Progenitor cell of endocrine pancreas (in vitro differentiated cells): ENCODE measurements at regions not wholly inside any gene's neighbourhood (a gene's known extent, or its start where the extent isn't known, plus 50 kb on each side); places are given as distances from the start of the nearest gene placed in this dataset.
"Not testable (repeated sequence)": the region's sequence is repeated elsewhere in the genome, so short reads cannot be mapped to it uniquely, and the experiment has no call there.

Experiments used
- DNase-seq: peaks from one replicate; pipeline ENCODE4 v3.0.0; 2021; ENCODE audit warnings: low spot score; ENCODE audit not compliant: unreplicated experiment
- H3K27ac Mint-ChIP-seq: 2 replicates; pipeline ENCODE4 v1.8.0; 2021; ENCODE audit warnings: mild to moderate bottlenecking, moderate library complexity, mixed read lengths
- H3K27me3 Mint-ChIP-seq: 2 replicates; pipeline ENCODE4 v1.8.0; 2021; ENCODE audit warnings: mixed read lengths
- H3K36me3 Mint-ChIP-seq: 2 replicates; pipeline ENCODE4 v1.8.0; 2022; ENCODE audit warnings: mixed read lengths; ENCODE audit not compliant: insufficient read depth
- H3K4me1 Mint-ChIP-seq: 2 replicates; pipeline ENCODE4 v1.8.0; 2021; ENCODE audit warnings: low read depth, mixed read lengths
- H3K4me3 Mint-ChIP-seq: 2 replicates; pipeline ENCODE4 v1.8.0; 2021; ENCODE audit warnings: low read depth, mild to moderate bottlenecking, moderate library complexity, mixed read lengths
- H3K9me3 Mint-ChIP-seq: 2 replicates; pipeline ENCODE4 v1.8.0; 2021; ENCODE audit warnings: low read depth, mixed read lengths
- TF ChIP-seq, protein P1 (sequence below): fragments of 200-600 bp; sonication (generic); IDR thresholded peaks from one replicate; pipeline ENCODE4 v1.5.0; 2021; ENCODE audit warnings: antibody characterized with exemption, mild to moderate bottlenecking; ENCODE audit not compliant: unreplicated experiment

DNA sequence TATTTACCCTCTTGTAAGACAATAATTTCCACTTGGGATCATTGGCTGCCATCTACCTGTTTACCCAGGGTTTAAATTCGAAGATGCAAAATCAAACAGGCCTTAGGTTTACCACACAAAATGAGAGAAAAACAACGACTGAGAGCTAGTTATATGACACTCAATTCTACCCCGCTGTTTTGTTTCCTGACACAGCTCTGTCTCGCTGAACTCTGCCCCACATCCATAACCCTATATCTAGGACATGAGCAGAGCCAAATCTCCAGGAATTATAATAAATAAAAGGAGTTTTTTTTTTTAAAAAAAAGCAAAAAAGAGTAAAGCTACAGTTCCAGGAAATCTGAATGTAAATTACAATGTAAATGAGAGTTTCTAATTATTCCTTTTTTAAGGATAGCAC is 165.4 kb upstream of the NR2F2 start:
- Mint-ChIP-seq H3K27me3 (peaks cover 3% of the 10 kb centered on the region), H3K9me3 (peaks cover 12% of the 10 kb centered on the region), H3K27ac (no peak overlapping the region), H3K4me3 (no peak overlapping the region), H3K4me1 (peaks cover 39% of the 10 kb centered on the region), H3K36me3 (peaks cover 10% of the 10 kb centered on the region)
- no peak for DNase-seq
- TF ChIP-seq, protein P1, sequence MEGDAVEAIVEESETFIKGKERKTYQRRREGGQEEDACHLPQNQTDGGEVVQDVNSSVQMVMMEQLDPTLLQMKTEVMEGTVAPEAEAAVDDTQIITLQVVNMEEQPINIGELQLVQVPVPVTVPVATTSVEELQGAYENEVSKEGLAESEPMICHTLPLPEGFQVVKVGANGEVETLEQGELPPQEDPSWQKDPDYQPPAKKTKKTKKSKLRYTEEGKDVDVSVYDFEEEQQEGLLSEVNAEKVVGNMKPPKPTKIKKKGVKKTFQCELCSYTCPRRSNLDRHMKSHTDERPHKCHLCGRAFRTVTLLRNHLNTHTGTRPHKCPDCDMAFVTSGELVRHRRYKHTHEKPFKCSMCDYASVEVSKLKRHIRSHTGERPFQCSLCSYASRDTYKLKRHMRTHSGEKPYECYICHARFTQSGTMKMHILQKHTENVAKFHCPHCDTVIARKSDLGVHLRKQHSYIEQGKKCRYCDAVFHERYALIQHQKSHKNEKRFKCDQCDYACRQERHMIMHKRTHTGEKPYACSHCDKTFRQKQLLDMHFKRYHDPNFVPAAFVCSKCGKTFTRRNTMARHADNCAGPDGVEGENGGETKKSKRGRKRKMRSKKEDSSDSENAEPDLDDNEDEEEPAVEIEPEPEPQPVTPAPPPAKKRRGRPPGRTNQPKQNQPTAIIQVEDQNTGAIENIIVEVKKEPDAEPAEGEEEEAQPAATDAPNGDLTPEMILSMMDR, result no peak

DNA sequence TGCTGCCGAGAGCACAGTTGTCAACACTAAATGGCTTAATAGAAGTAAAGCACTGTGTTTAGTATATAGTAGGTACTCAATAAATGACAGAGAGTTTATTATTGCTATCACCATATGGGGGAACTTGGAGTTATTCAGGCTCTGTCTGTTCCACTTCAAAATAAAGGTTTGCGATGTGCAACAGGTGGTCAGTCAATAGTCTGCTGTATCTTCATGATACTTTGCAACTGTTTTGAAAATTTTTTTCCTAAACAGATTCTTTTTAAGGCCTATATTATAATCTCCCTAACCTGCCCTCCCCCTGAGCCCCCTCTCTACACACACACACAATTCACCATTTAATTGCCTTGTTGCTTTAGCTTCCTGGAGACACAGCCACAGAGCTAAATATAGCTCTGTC is 164.7 kb upstream of the NR2F2 start:
- TF ChIP-seq, protein P1, result no peak
- Mint-ChIP-seq H3K4me1 (peaks cover 38% of the 10 kb centered on the region), H3K9me3 (peaks cover 12% of the 10 kb centered on the region), H3K36me3 (peaks cover 10% of the 10 kb centered on the region), H3K4me3 (no peak overlapping the region), H3K27me3 (peaks cover 3% of the 10 kb centered on the region), H3K27ac (peak overlapping the region; percentile 17)
- DNase-seq, result no peak

DNA sequence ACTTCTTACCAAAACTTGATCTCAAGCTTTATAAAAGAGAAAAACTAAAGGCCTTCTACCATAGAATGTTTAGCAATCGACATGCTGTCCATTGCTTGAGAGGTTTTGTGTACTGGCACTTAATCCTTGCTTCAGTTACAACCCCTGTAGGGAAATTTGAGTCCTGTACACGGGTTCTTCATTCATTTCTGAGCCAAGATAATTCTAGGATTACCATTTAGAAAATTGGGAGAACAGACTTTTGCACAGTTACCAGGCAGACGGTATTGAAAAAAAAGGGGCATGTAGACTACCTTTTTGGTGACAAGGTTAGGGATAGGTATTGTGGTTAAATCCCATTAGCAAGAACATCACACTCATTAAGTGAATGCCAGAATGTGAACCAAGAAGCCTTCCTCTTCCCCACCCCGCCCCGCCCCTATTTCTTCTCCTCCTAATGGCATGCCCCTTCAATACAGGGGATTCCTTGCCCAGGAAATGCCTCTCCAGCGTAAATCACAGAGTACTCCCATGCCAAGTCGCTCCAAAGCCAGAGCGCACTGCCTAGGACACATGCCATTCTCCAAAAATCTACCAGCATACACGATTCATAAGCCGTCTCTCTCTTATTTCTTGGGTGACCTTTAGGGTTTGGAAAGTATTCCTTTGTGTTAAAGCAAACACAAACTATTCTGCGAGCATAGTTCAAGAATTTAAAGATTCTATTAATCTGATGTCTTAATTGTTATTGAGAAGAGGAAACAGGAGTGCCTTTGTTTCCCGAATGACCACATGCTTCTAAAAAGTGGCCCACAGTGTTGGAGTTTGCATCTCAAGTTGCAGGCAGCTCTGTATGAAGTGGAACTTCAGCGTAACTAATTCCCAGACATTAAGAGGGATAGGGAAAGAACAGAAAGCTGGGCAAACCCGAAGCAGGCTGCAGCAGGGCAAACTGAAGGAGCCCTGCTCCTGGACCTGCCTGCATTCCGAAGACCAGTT is 164.0 kb upstream of the NR2F2 start:
- TF ChIP-seq, protein P1, result no peak
- H3K27ac Mint-ChIP-seq, result no peak overlapping the region

DNA sequence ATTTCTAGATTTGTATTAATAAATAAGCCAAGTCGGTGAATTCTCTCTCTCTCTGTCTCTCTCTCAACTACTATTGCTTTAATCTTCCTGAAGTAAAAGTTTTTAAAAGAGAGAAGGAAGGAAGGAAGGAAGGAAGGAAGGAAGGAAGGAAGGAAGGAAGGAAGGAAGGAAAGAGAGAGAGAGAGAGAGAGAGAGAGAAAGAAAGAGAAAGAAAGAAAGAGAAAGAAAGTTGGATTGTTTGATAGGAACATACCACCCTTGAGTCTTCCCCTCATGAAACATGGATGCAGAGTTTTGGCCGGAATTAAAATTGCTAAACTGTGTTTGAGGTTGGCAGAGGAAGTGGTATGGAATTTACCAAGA is 159.9 kb upstream of the NR2F2 start:
- H3K4me1 Mint-ChIP-seq, result peaks cover 28% of the 10 kb centered on the region
- not testable (repeated sequence) for DNase-seq, H3K27ac Mint-ChIP-seq, H3K36me3 Mint-ChIP-seq, H3K27me3 Mint-ChIP-seq
- H3K9me3 Mint-ChIP-seq, result peaks cover 12% of the 10 kb centered on the region
- H3K4me3 Mint-ChIP-seq, result peak overlapping the region; percentile 3

More for the DNA sequence above, 164.0 kb upstream of the NR2F2 start:
- H3K9me3 Mint-ChIP-seq, result peaks cover 12% of the 10 kb centered on the region
- peaks cover 33% of the 10 kb centered on the region for H3K4me1 Mint-ChIP-seq
- no peak for DNase-seq
- H3K4me3 Mint-ChIP-seq, result no peak overlapping the region
- H3K36me3 Mint-ChIP-seq, result peaks cover 10% of the 10 kb centered on the region
- peaks cover 3% of the 10 kb centered on the region for H3K27me3 Mint-ChIP-seq

DNA sequence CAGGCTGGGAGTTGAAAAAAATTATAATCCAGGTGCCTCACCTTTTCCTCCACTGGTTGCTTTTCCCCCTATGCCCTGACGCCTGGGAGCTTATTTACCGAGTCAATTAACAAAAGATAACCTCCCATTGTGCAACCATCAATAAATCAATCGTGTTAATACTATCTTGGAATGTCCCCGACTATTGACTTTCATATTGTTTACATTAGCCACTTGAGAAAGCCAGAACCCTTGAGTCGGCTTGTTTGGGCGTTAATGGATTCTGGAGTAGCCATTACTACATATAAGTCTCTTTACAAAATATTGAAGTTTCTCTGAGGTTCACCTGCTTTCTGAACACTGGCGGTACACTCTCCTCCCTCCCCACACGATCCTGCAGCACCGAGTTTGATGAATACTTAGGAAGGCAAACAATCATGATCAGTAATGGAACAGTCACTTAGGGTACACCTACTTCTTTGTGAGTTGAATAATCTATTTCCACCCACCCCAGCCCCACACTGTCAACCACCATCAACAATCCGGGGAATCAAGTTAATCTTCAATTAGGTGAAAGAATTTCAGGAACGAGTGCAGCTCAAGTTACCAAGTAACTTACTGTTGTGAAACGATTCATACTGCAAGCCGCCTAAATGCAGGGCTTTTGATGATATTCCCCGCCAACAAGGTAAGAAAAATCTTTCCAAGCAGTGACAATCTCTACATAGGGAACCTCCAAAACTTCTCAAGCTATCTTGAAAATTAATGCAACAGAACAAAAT is 159.3 kb upstream of the NR2F2 start:
- Mint-ChIP-seq H3K27me3 (no peaks in the 10 kb centered on the region), H3K27ac (no peak overlapping the region)

More for the DNA sequence above, 159.3 kb upstream of the NR2F2 start:
- peaks cover 12% of the 10 kb centered on the region for H3K9me3 Mint-ChIP-seq
- peaks cover 23% of the 10 kb centered on the region for H3K4me1 Mint-ChIP-seq
- peaks cover 11% of the 10 kb centered on the region for H3K36me3 Mint-ChIP-seq
- TF ChIP-seq, protein P1, result no peak
- H3K4me3 Mint-ChIP-seq, result peak overlapping the region; percentile 3
- no peak for DNase-seq
